Adrenal gland (tissue), 9 donors: ENCODE measurements at regions not wholly inside any gene's neighbourhood (a gene's known extent, or its start where the extent isn't known, plus 50 kb on each side); places are given as distances from the start of the nearest gene placed in this dataset.

ENCODE experiments used
- DNase-seq, 7 donors: peaks; one replicate each; pipeline ENCODE4 v3.0.0-alpha.2; 2019 to 2020
- H3K27ac ChIP-seq, 5 donors: fragments of 200-600 bp; sonication (generic) in 4 of 5; 1 replicate in 3 of 5; 2 replicates in 2 of 5; pipeline versions ENCODE4 v1.5.1 to v1.8.0; 2016 to 2020; ENCODE audit warnings: mild to moderate bottlenecking in 1 of 5
- H3K27me3 ChIP-seq: fragments of 200-600 bp; 2 replicates; pipeline ENCODE4 v1.8.0; 2021
- H3K36me3 ChIP-seq, 2 donors: fragments of 200-600 bp; replicated peaks in 1 of 2; 1 replicate in 1 of 2; 2 replicates in 1 of 2; pipeline versions ENCODE4 v1.5.1 to v1.8.0; 2018 to 2022
- H3K4me1 ChIP-seq, 2 donors: fragments of 200-600 bp; replicated peaks in 1 of 2; 1 replicate in 1 of 2; 2 replicates in 1 of 2; pipeline versions ENCODE4 v1.5.1 to v1.8.0; 2018 to 2021
- H3K4me3 ChIP-seq, 4 donors: fragments of 200-600 bp; sonication (generic) in 3 of 4; one replicate each; pipeline ENCODE4 v1.5.1; 2016 to 2018
- H3K9me3 ChIP-seq, 3 donors: fragments of 200-600 bp; sonication (generic) in 1 of 3; replicated peaks in 1 of 3; 1 replicate in 2 of 3; 2 replicates in 1 of 3; pipeline versions ENCODE4 v1.5.1 to v1.8.0; 2016 to 2021
- CTCF ChIP-seq, 6 experiments: fragments of 450-650 bp in 4 of 6; fragments of 200-600 bp in 2 of 6; sonication (generic) in 1 of 6; IDR thresholded peaks; 1 replicate in 5 of 6; 2 replicates in 1 of 6; pipeline versions ENCODE4 v1.5.1 to v1.8.0; 2016 to 2021; ENCODE audit warnings: antibody characterized with exemption in 6 of 6, mild to moderate bottlenecking in 2 of 6, moderate library complexity in 1 of 6
- POLR2A ChIP-seq, 2 donors: fragments of 450-650 bp; IDR thresholded peaks; one replicate each; pipeline ENCODE4 v1.6.1; 2017; ENCODE audit warnings: antibody characterized with exemption in 2 of 2, mild to moderate bottlenecking in 2 of 2, moderate library complexity in 1 of 2
- WGBS, 4 donors: extraction: QIAGEN DNeasy Blood & Tissue Kit in 2 of 4; methylation state at CpG; one replicate each; pipeline versions ENCODE4 v1.1.5 to v1.1.7; 2013 to 2017; 5-methylcytosine and 5-hydroxymethylcytosine counted together
- intact Hi-C, 2 donors: fragments of 100-400 bp; cut with DNase I; formaldehyde crosslinking; loops; one replicate each; pipeline versions ENCODE4 v1.14.1 to v1.15.0; 2022 to 2023
- donor health status: healthy with polysubstance abuse.
- donor health status: Bipolar disorder and iron deficiency.
- donor health status: DM: yes; HTN: yes; CAD: no.
- donor health status: DM: no; HTN: no; CAD: no.
- donor health status: DM: no; HTN: no; CAD: no.

- intact Hi-C loops = no loop called here
- DNase-seq = peak in 1 of 7 donors; percentile 43
Observed at GRCh38 chr13:40429706-40430545, 236.5 kb downstream of the FOXO1 start.

GRCh38 chr13:40432018-40432978, 234.1 kb downstream of the FOXO1 start:
- 74 to 84% (median 78%) methylated on average over 5 of the region's 5 CpGs for WGBS, 4 donors

More at GRCh38 chr13:40429706-40430545, 236.5 kb downstream of the FOXO1 start:
- Histone ChIP-seq H3K4me3 (no peak overlapping the region), H3K4me1 (no peaks in the 10 kb centered on the region), H3K36me3 (no peaks in the 10 kb centered on the region), H3K27me3 (no peaks in the 10 kb centered on the region), H3K9me3 (no peaks in the 10 kb centered on the region), H3K27ac (no peak overlapping the region)
- 88% methylated on average over 9 to 10 of the region's 10 CpGs for WGBS, 4 donors
- TF ChIP-seq POLR2A (IDR thresholded peaks at IDR 0.05) = no peak
- TF ChIP-seq CTCF (IDR thresholded peaks at IDR 0.05) = no peak

GRCh38 chr13:40433001-40433400, 233.4 kb downstream of the FOXO1 start:
- DNase-seq = no peak
- TF ChIP-seq POLR2A (IDR thresholded peaks at IDR 0.05) (no peak), CTCF (IDR thresholded peaks at IDR 0.05) (no peak)
- no peaks in the 10 kb centered on the region for H3K36me3 ChIP-seq
- no peaks in the 10 kb centered on the region for H3K27me3 ChIP-seq
- H3K4me1 ChIP-seq = peaks cover 0 to 1% of the 10 kb centered on the region in 2 donors
- H3K9me3 ChIP-seq = no peaks in the 10 kb centered on the region
- no peak overlapping the region for H3K27ac ChIP-seq
- intact Hi-C loops = no loop called here
- WGBS, 4 donors = 69 to 76% (median 72%) methylated on average over 6 of the region's 6 CpGs
- H3K4me3 ChIP-seq = no peak overlapping the region

More at GRCh38 chr13:40432018-40432978, 234.1 kb downstream of the FOXO1 start:
- Histone ChIP-seq H3K27me3 (no peaks in the 10 kb centered on the region), H3K27ac (no peak overlapping the region), H3K4me3 (no peak overlapping the region), H3K36me3 (no peaks in the 10 kb centered on the region), H3K4me1 (no peaks in the 10 kb centered on the region), H3K9me3 (no peaks in the 10 kb centered on the region)
- TF ChIP-seq POLR2A (IDR thresholded peaks at IDR 0.05) (no peak), CTCF (IDR thresholded peaks at IDR 0.05) (no peak)
- DNase-seq = peak in 1 of 7 donors; percentile 9
- intact Hi-C loops = no loop called here

GRCh38 chr13:40433577-40433976, 232.9 kb downstream of the FOXO1 start:
- no peak for DNase-seq
- no peak overlapping the region for H3K27ac ChIP-seq
- WGBS, 4 donors = 83 to 94% (median 84%) methylated on average over 4 of the region's 4 CpGs
- no peaks in the 10 kb centered on the region for H3K27me3 ChIP-seq
- intact Hi-C loops = no loop called here
- no peak overlapping the region for H3K4me3 ChIP-seq
- no peaks in the 10 kb centered on the region for H3K36me3 ChIP-seq
- peaks cover 0 to 7% of the 10 kb centered on the region in 2 donors for H3K4me1 ChIP-seq
- TF ChIP-seq CTCF (IDR thresholded peaks at IDR 0.05) = no peak
- TF ChIP-seq POLR2A (IDR thresholded peaks at IDR 0.05) = no peak
- H3K9me3 ChIP-seq = no peaks in the 10 kb centered on the region
